ENCODE measurements at regions not wholly inside any gene's neighbourhood (a gene's known extent, or its start where the extent isn't known, plus 50 kb on each side); places are given as distances from the start of the nearest gene placed in this dataset.

- H3K27me3 Mint-ChIP-seq, result no peaks in the 10 kb centered on the region
- no peaks in the 10 kb centered on the region for H3K4me1 Mint-ChIP-seq
- intact Hi-C loops (cut with micrococcal nuclease), result no loop called here
- DNase-seq (no peak), ATAC-seq (ENCODE audit: low read depth) (no peak)
- Histone ChIP-seq H3K4me2 (replicated peaks; ENCODE audit: low read depth, low read length, poor library complexity, severe bottlenecking) (no peak overlapping the region), H4K20me1 (ENCODE audit: control insufficient read depth, insufficient read depth, low read length, poor library complexity, severe bottlenecking) (no peaks in the 10 kb centered on the region), H3K9me3 (ENCODE audit: control extremely low read depth in 1 of 3, control insufficient read depth in 2 of 3, insufficient read depth in 1 of 3, low read length in 2 of 3) (no peaks in the 10 kb centered on the region), H3K9ac (ENCODE audit: low read length) (no peak overlapping the region), H3K79me2 (ENCODE audit: control insufficient read depth, insufficient read depth, low read length) (no peaks in the 10 kb centered on the region), H3K27me3 (replicated peaks in 1 of 4; ENCODE audit: control extremely low read depth in 1 of 4, control insufficient read depth in 3 of 4, insufficient read depth in 4 of 4, low read length in 3 of 4) (no peaks in the 10 kb centered on the region), H3K27ac (ENCODE audit: low read length in 2 of 2) (no peak overlapping the region), H2AFZ (ENCODE audit: insufficient read depth, low read depth, low read length, poor library complexity, severe bottlenecking) (no peak overlapping the region), H3K4me1 (ENCODE audit: control insufficient read depth in 2 of 2, insufficient read depth in 2 of 2, low read length in 2 of 2) (no peaks in the 10 kb centered on the region), H3K36me3 (replicated peaks in 1 of 2; ENCODE audit: control extremely low read depth in 1 of 2, control insufficient read depth in 1 of 2, extremely low read depth in 1 of 2, insufficient read depth in 2 of 2, low read length in 1 of 2) (no peaks in the 10 kb centered on the region), H3K4me3 (ENCODE audit: control extremely low read depth in 1 of 5, extremely low read depth in 1 of 5, insufficient read depth in 1 of 5, low read depth in 2 of 5, low read length in 4 of 5) (no peak overlapping the region)
- ChIA-PET CTCF (no interaction called here), POLR2A (no interaction called here)
- no peak overlapping the region for H3K27ac Mint-ChIP-seq
- no peaks in the 10 kb centered on the region for H3K9me3 Mint-ChIP-seq (ENCODE audit: insufficient read depth)
- H3K4me3 Mint-ChIP-seq, result no peak overlapping the region
- 94% methylated on average over 3 of the region's 3 CpGs for WGBS (ENCODE audit: insufficient coverage)
- no peak for TF ChIP-seq CTCF (IDR thresholded peaks at IDR 0.05)
- no peak for TF ChIP-seq EZH2 (IDR thresholded peaks at IDR 0.05; ENCODE audit: borderline replicate concordance, insufficient read depth, low read depth, low read length, poor library complexity, severe bottlenecking)
These were observed 392.9 kb downstream of the RASEF start for GRCh38 chr9:82670000-82670399.

DNA sequence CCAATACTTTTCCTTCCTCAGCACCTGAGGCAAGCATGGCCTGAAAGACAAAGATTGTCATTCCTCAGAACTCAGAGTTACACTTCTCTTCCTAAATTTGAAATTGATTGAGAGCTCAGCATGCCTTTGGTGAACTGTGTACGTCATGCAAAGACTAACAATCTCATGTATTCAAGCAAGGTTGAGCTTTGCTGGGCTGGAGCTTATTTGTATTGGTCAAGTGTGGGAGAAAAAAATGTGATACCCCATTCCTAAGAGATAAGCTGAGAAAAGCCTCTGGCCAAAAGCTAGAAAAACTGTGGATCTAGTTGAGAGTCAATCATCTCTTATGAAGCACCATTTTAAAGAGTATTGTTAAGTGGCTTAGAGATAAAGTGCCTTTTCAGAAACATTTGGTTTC, 392.2 kb downstream of the RASEF start:
- Histone ChIP-seq H3K4me3 (ENCODE audit: control extremely low read depth in 1 of 5, extremely low read depth in 1 of 5, insufficient read depth in 1 of 5, low read depth in 2 of 5, low read length in 4 of 5) (no peak overlapping the region), H4K20me1 (ENCODE audit: control insufficient read depth, insufficient read depth, low read length, poor library complexity, severe bottlenecking) (no peaks in the 10 kb centered on the region), H3K4me2 (replicated peaks; ENCODE audit: low read depth, low read length, poor library complexity, severe bottlenecking) (no peak overlapping the region), H3K27ac (ENCODE audit: low read length in 2 of 2) (no peak overlapping the region), H3K79me2 (ENCODE audit: control insufficient read depth, insufficient read depth, low read length) (no peaks in the 10 kb centered on the region), H3K9ac (ENCODE audit: low read length) (no peak overlapping the region), H3K9me3 (ENCODE audit: control extremely low read depth in 1 of 3, control insufficient read depth in 2 of 3, insufficient read depth in 1 of 3, low read length in 2 of 3) (no peaks in the 10 kb centered on the region), H2AFZ (ENCODE audit: insufficient read depth, low read depth, low read length, poor library complexity, severe bottlenecking) (no peak overlapping the region), H3K4me1 (ENCODE audit: control insufficient read depth in 2 of 2, insufficient read depth in 2 of 2, low read length in 2 of 2) (no peaks in the 10 kb centered on the region), H3K36me3 (replicated peaks in 1 of 2; ENCODE audit: control extremely low read depth in 1 of 2, control insufficient read depth in 1 of 2, extremely low read depth in 1 of 2, insufficient read depth in 2 of 2, low read length in 1 of 2) (no peaks in the 10 kb centered on the region), H3K27me3 (replicated peaks in 1 of 4; ENCODE audit: control extremely low read depth in 1 of 4, control insufficient read depth in 3 of 4, insufficient read depth in 4 of 4, low read length in 3 of 4) (no peaks in the 10 kb centered on the region)
- ChIA-PET POLR2A (no interaction called here), CTCF (no interaction called here)
- Mint-ChIP-seq H3K4me3 (no peak overlapping the region), H3K27me3 (no peaks in the 10 kb centered on the region), H3K9me3 (ENCODE audit: insufficient read depth) (no peaks in the 10 kb centered on the region), H3K4me1 (no peaks in the 10 kb centered on the region), H3K27ac (no peak overlapping the region)
- no CpG with 5 or more reads among the region's 1 CpG for WGBS (ENCODE audit: insufficient coverage)
- no peak for TF ChIP-seq EZH2 (IDR thresholded peaks at IDR 0.05; ENCODE audit: borderline replicate concordance, insufficient read depth, low read depth, low read length, poor library complexity, severe bottlenecking)
- no peak for TF ChIP-seq CTCF (IDR thresholded peaks at IDR 0.05)
- no peak for ATAC-seq (ENCODE audit: low read depth)
- no peak for DNase-seq
- intact Hi-C loops (cut with micrococcal nuclease), result no loop called here
